Ovary (tissue), 3 donors: ENCODE measurements at regions not wholly inside any gene's neighbourhood (a gene's known extent, or its start where the extent isn't known, plus 50 kb on each side); places are given as distances from the start of the nearest gene placed in this dataset.

ENCODE experiments used
- CTCF ChIP-seq, 3 donors: fragments of 450-650 bp in 2 of 3; fragments of 200-600 bp in 1 of 3; IDR thresholded peaks; one replicate each; pipeline versions ENCODE4 v1.5.1 to v1.8.0; 2016 to 2022; ENCODE audit warnings: antibody characterized with exemption in 3 of 3, mild to moderate bottlenecking in 1 of 3
- EP300 ChIP-seq: sonication (generic); formaldehyde crosslinking; IDR thresholded peaks from one replicate; pipeline ENCODE4 v1.6.1; 2017; ENCODE audit warnings: antibody characterized with exemption
- POLR2A ChIP-seq: fragments of 450-650 bp; IDR thresholded peaks from one replicate; pipeline ENCODE4 v1.6.1; 2017; ENCODE audit warnings: antibody characterized with exemption, mild to moderate bottlenecking, moderate library complexity
- donor health status: DM: no; HTN: no; CAD: no.

GRCh38 chr2:15845294-15845693 lies 95.1 kb upstream of the MYCN start:
- TF ChIP-seq POLR2A (no peak), CTCF (IDR thresholded peaks at IDR 0.05) (no peak), EP300 (no peak)
